ENCODE measurements at regions not wholly inside any gene's neighbourhood (a gene's known extent, or its start where the extent isn't known, plus 50 kb on each side); places are given as distances from the start of the nearest gene placed in this dataset.

- DNase-seq (ENCODE audit: low spot score): no peak
- no peak for ATAC-seq (ENCODE audit: low FRiP score)
- TF ChIP-seq, protein P1, sequence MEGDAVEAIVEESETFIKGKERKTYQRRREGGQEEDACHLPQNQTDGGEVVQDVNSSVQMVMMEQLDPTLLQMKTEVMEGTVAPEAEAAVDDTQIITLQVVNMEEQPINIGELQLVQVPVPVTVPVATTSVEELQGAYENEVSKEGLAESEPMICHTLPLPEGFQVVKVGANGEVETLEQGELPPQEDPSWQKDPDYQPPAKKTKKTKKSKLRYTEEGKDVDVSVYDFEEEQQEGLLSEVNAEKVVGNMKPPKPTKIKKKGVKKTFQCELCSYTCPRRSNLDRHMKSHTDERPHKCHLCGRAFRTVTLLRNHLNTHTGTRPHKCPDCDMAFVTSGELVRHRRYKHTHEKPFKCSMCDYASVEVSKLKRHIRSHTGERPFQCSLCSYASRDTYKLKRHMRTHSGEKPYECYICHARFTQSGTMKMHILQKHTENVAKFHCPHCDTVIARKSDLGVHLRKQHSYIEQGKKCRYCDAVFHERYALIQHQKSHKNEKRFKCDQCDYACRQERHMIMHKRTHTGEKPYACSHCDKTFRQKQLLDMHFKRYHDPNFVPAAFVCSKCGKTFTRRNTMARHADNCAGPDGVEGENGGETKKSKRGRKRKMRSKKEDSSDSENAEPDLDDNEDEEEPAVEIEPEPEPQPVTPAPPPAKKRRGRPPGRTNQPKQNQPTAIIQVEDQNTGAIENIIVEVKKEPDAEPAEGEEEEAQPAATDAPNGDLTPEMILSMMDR (IDR thresholded peaks at IDR 0.05): no peak
Observed at GRCh38 chr1:222325506-222325905, 222.4 kb downstream of the HHIPL2 start.

DNA sequence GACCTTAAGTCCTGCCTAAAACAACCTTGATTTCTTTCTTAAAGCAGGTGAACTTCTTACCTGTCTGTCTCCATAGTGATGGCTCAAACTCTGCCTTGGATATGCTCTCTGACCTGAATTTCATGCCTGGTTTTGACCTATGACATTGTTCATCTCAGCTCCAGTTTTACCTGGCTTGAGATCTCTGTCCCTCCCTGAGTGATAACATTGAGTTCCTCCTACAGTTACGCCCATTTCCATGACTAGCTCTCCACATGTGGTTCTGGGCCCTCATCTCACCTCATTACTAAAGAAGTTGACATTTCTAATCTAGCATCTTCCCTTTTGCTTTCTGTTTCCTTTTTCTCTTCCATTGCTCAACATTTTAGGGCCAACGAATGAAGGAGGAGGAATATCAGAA, 233.1 kb downstream of the HHIPL2 start:
- TF ChIP-seq, protein P1 (IDR thresholded peaks at IDR 0.05): no peak
- no peak for ATAC-seq (ENCODE audit: low FRiP score)

DNA sequence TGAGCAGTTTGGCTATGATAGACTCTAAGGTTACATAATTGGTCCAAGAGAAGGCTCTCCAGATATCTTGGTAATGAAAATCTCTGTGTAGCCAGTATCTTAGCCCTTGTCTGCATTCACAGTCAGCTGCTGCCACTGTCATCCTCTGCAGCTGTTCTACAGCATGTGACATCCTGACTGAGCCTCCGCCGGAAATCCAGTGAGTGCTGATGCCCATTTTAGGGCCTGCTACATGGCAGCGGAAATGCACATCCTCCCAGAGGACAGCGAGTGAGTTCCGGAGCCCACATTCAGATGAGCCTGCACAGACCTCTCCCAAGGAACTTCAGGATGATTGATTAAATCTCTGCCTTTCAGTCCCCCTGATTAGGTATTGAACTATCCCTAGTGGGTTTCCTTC, 237.1 kb downstream of the HHIPL2 start:
- TF ChIP-seq, protein P1 (IDR thresholded peaks at IDR 0.05): no peak
- ATAC-seq (ENCODE audit: low FRiP score): no peak
- DNase-seq (ENCODE audit: low spot score): no peak

More for the DNA sequence above, 233.1 kb downstream of the HHIPL2 start:
- DNase-seq (ENCODE audit: low spot score): no peak

- DNase-seq (ENCODE audit: low spot score) (no peak), ATAC-seq (ENCODE audit: low FRiP score) (no peak)
- TF ChIP-seq, protein P1 (IDR thresholded peaks at IDR 0.05): no peak
Observed at GRCh38 chr1:222307621-222308020, 240.3 kb downstream of the HHIPL2 start.

- DNase-seq (ENCODE audit: low spot score): no peak
- no peak for ATAC-seq (ENCODE audit: low FRiP score)
- TF ChIP-seq, protein P1 (IDR thresholded peaks at IDR 0.05): no peak
Observed at GRCh38 chr1:222306512-222306911, 241.4 kb downstream of the HHIPL2 start.

DNA sequence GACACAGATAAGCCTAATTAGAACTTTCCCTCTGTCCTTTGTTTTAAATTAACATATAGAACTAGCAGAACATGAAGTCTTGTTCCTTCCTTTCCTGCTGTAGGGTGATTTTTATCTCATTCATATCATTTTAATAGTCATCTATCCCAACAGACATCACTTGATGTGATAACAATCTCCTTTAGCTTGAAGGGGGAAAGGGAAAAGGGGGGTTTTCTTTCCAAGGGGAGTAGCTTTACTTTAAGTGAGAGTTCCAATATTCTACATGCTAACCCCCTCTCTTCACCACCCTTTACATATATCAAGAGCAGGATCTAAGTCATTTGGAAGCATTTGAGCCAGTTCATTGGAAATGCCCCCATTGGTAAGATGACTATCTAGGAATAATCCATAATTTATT, 241.9 kb downstream of the HHIPL2 start:
- TF ChIP-seq, protein P1 (IDR thresholded peaks at IDR 0.05): no peak
- ATAC-seq (ENCODE audit: low FRiP score): no peak
- DNase-seq (ENCODE audit: low spot score): no peak

- TF ChIP-seq, protein P1 (IDR thresholded peaks at IDR 0.05): no peak
- DNase-seq (ENCODE audit: low spot score) (no peak), ATAC-seq (ENCODE audit: low FRiP score) (no peak)
Observed at GRCh38 chr1:222301652-222302051, 246.3 kb downstream of the HHIPL2 start.

Data from omental fat pad (tissue), 3 donors.